BLaER1 (cell line): ENCODE measurements at regions not wholly inside any gene's neighbourhood (a gene's known extent, or its start where the extent isn't known, plus 50 kb on each side); places are given as distances from the start of the nearest gene placed in this dataset.
A peak's percentile ranks its signal among the peaks of the same experiment; 100 is the strongest.
"Not testable (repeated sequence)": the region's sequence is repeated elsewhere in the genome, so short reads cannot be mapped to it uniquely, and the experiment has no call there.

Experiments
- H3K27ac ChIP-seq: shearing (Covaris generic); formaldehyde crosslinking; 2 replicates; pipeline ENCODE4 v1.8.1; 2022
- H3K27me3 ChIP-seq: shearing (Covaris generic); formaldehyde crosslinking; 2 replicates; pipeline ENCODE4 v1.8.1; 2022
- H3K36me3 ChIP-seq: shearing (Covaris generic); formaldehyde crosslinking; 2 replicates; pipeline ENCODE4 v1.8.1; 2022
- H3K4me1 ChIP-seq: shearing (Covaris generic); formaldehyde crosslinking; 2 replicates; pipeline ENCODE4 v1.8.1; 2022
- H3K4me2 ChIP-seq: shearing (Covaris generic); formaldehyde crosslinking; 2 replicates; pipeline ENCODE4 v1.8.1; 2022
- H3K4me3 ChIP-seq: shearing (Covaris generic); formaldehyde crosslinking; 2 replicates; pipeline ENCODE4 v1.8.1; 2022
- H3K9ac ChIP-seq: shearing (Covaris generic); formaldehyde crosslinking; 2 replicates; pipeline ENCODE4 v1.8.1; 2022
- H3K9me3 ChIP-seq: shearing (Covaris generic); formaldehyde crosslinking; 2 replicates; pipeline ENCODE4 v1.8.1; 2022
- H4K20me1 ChIP-seq: shearing (Covaris generic); formaldehyde crosslinking; 2 replicates; pipeline ENCODE4 v1.8.1; 2022
- Cebpa-rat ChIP-seq: shearing (Covaris generic); IDR thresholded peaks from 2 replicates; pipeline ENCODE4 v1.8.1; 2022

DNA sequence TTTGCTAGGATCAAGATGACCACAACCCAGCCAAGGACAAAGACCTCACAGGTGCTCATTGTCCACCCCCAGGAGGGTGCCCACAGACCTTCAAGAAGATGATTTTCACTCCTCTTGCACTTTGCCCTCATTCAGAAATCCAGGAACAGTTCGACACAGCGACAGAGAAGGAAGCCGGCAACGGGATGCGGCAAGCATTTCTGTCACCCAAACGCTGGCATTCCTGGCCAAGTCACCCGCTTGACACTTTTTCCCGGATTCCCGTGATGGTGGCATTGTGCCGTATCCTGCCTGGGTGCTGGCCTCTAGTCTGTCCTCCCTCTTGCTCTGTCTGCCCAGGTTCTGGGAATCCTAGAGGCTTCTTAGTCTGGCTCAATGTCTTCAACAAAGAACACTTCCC lies 770.4 kb upstream of the ALG10B start:
- H3K36me3 ChIP-seq, result no peaks in the 10 kb centered on the region
- H3K4me1 ChIP-seq, result no peaks in the 10 kb centered on the region
- H3K9me3 ChIP-seq, result peaks cover 63% of the 10 kb centered on the region
- no peaks in the 10 kb centered on the region for H4K20me1 ChIP-seq
- no peak overlapping the region for H3K4me3 ChIP-seq
- H3K9ac ChIP-seq, result no peak overlapping the region
- no peaks in the 10 kb centered on the region for H3K27me3 ChIP-seq
- H3K27ac ChIP-seq, result no peak overlapping the region
- H3K4me2 ChIP-seq, result no peak overlapping the region
- TF ChIP-seq Cebpa-rat, result no peak

DNA sequence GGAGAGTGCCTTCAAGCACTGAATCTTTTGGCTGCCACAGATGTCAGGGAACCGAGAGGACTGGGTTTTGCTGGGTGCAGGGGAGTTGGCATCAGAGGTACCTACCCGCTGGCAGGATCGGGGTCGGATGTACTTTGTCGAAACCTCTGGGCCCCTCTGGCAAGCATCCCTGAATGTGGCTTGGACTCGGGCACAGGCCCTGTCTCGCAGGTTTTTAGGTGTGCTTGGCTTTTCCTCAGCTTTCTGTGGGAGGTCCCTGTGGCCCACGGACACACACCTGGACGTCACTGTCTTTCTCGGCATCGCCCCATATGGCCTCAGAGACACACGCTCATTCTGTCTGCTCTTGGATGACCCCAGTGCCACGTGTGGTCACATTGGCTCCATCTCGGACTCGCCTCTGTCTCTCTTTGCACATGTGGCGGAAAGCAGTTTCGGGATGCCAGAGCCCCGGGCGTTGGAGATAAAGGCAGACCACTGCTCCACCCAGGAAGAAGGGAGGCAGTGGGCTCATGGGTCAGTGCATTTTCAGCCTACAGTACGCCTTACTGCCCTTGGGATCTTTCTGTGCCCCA lies 769.6 kb upstream of the ALG10B start:
- no peak for TF ChIP-seq Cebpa-rat
- peaks cover 55% of the 10 kb centered on the region for H3K9me3 ChIP-seq
- no peak overlapping the region for H3K4me3 ChIP-seq

DNA sequence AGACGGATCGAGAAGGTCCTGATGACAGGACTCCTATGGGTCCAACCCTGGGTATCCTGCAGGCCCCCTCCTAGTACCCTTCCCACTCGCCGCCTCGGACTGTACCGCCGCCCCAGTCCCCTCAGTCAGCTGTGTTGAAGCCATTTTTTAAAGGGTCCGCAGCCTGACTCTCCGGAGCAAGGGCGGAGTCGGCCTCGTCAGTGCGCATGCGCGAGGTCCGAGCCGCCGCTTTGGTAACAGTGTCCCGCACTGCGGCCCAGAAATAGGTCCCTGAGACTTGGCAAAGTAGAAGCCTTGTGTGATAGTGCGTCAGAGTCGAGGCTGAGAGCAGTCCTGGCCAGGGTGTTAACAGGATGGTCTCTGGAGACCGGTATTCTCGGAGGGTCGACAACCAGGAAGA lies 769.0 kb upstream of the ALG10B start:
- peaks cover 52% of the 10 kb centered on the region for H3K9me3 ChIP-seq
- H3K9ac ChIP-seq, result no peak overlapping the region
- H3K4me3 ChIP-seq, result no peak overlapping the region
- no peak overlapping the region for H3K27ac ChIP-seq
- H4K20me1 ChIP-seq, result no peaks in the 10 kb centered on the region
- H3K4me2 ChIP-seq, result no peak overlapping the region
- no peaks in the 10 kb centered on the region for H3K27me3 ChIP-seq
- no peaks in the 10 kb centered on the region for H3K36me3 ChIP-seq
- TF ChIP-seq Cebpa-rat, result no peak
- H3K4me1 ChIP-seq, result no peaks in the 10 kb centered on the region

More for the DNA sequence above, 769.6 kb upstream of the ALG10B start:
- Histone ChIP-seq H3K27me3 (no peaks in the 10 kb centered on the region), H4K20me1 (no peaks in the 10 kb centered on the region), H3K4me2 (no peak overlapping the region), H3K4me1 (no peaks in the 10 kb centered on the region), H3K9ac (no peak overlapping the region), H3K27ac (no peak overlapping the region), H3K36me3 (no peaks in the 10 kb centered on the region)

DNA sequence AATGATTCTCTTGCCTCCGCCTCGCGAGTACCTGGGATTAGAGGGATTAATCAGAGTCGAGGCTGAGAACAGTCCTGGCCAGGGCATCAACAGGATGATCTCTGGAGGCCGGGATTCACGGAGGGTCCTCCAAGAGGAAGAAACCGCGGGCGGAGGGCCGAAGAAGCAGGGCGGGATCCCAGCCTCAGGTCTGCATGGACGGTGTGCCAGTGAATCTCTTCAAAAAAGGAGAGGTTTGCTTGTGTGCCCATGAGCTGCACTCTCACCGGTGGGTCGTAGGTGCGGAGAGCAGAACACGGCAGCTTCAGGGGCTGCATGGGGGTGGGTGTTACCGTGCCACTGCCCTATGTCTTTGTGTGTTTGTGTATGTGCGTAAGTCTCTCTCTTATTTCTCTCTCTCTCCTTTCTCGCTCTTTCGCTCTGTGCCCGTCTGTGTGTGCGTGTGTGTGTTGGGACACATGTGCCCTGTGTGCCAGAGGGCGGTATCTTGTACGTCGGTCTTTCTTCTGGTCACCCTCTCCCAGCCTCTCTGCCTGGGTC lies 768.2 kb upstream of the ALG10B start:
- peaks cover 44% of the 10 kb centered on the region for H3K9me3 ChIP-seq
- no peak overlapping the region for H3K4me2 ChIP-seq
- H3K4me3 ChIP-seq, result no peak overlapping the region
- no peaks in the 10 kb centered on the region for H3K4me1 ChIP-seq
- no peak for TF ChIP-seq Cebpa-rat
- H3K36me3 ChIP-seq, result no peaks in the 10 kb centered on the region
- H4K20me1 ChIP-seq, result no peaks in the 10 kb centered on the region
- H3K27me3 ChIP-seq, result no peaks in the 10 kb centered on the region
- H3K9ac ChIP-seq, result no peak overlapping the region
- H3K27ac ChIP-seq, result no peak overlapping the region

DNA sequence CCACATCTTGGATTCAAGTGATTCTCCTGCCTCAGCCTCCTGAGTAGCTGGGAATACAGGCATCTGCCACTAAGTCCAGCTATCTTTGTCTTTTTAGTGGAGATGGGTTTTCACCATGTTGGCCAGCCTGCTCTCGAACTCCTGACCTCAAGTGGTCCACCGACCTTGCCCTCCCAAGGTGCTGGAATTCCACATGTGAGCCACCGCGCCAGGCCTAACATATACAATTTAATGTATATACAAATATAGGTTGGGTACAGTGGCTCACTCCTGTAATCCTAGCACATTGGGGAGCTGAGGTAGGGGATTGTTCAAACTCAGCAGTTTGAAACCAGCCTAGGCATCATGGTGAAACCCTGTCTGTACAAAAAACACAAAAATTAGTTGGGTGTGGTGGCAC lies 759.6 kb upstream of the ALG10B start:
- H3K36me3 ChIP-seq, H3K27ac ChIP-seq, H3K9ac ChIP-seq, H3K27me3 ChIP-seq, H3K9me3 ChIP-seq, H3K4me2 ChIP-seq, H4K20me1 ChIP-seq, H3K4me3 ChIP-seq, H3K4me1 ChIP-seq: not testable (repeated sequence)

GRCh38 chr12:37565112-37565511 lies 751.5 kb upstream of the ALG10B start:
- H3K27ac ChIP-seq, result no peak overlapping the region
- TF ChIP-seq Cebpa-rat, result peak; percentile 25; the same call in 1 of the 2 replicates
- H3K4me2 ChIP-seq, result no peak overlapping the region
- H3K9ac ChIP-seq, result no peak overlapping the region
- H3K4me1 ChIP-seq, result no peaks in the 10 kb centered on the region
- H4K20me1 ChIP-seq, result no peaks in the 10 kb centered on the region
- H3K27me3 ChIP-seq, result no peaks in the 10 kb centered on the region
- H3K4me3 ChIP-seq, result no peak overlapping the region
- H3K9me3 ChIP-seq, result no peaks in the 10 kb centered on the region
- no peaks in the 10 kb centered on the region for H3K36me3 ChIP-seq

DNA sequence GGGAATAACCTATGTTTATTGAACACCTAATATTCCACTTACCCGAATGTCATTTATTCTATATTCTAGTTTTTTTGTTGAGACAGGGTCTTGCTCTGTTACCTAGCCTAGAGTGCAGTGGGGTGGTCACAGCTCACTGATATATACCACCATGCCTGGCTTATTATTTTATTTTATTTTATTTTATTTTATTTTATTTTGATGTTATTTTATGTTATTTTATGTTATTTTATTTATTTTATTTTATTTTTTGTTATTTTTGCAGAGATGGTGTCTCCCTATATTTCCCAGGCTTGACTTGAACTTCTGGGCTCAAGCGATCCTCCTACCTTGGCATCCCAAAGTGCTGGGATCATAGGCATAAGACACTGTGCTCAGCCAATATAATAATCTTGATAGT lies 746.0 kb upstream of the ALG10B start:
- not testable (repeated sequence) for H3K4me2 ChIP-seq, H3K9me3 ChIP-seq, H3K36me3 ChIP-seq, H3K27me3 ChIP-seq, H3K4me3 ChIP-seq, H3K9ac ChIP-seq, H3K27ac ChIP-seq, H3K4me1 ChIP-seq, H4K20me1 ChIP-seq
